Calu3 (cell line): ENCODE measurements at regions not wholly inside any gene's neighbourhood (a gene's known extent, or its start where the extent isn't known, plus 50 kb on each side); places are given as distances from the start of the nearest gene placed in this dataset.

Source experiments
- BruUV-seq: library from RNA; stranded (reverse); fragments of 400-500 nt; replicated peaks from 2 replicates; lab custom pipeline; 2021; lab: Mats Ljungman, UMichigan
- CTCF ChIA-PET: fragments of 300-600 bp; sonication (Branson Sonifier 250); formaldehyde crosslinking; loops from one replicate; lab custom pipeline; 2022; ENCODE audit warnings: antibody characterized with exemption; lab: Charles Lee
- DNase-seq: peaks from one replicate; pipeline ENCODE4 v3.0.0; 2022
- H3K27ac Mint-ChIP-seq: one replicate; pipeline ENCODE4 v1.8.0; 2022; ENCODE audit warnings: mixed read lengths; ENCODE audit not compliant: unreplicated experiment
- H3K27me3 Mint-ChIP-seq: one replicate; pipeline ENCODE4 v1.8.0; 2022; ENCODE audit warnings: mixed read lengths; ENCODE audit not compliant: unreplicated experiment
- H3K36me3 Mint-ChIP-seq: one replicate; pipeline ENCODE4 v1.8.0; 2022; ENCODE audit warnings: mild to moderate bottlenecking, moderate library complexity, mixed read lengths; ENCODE audit not compliant: insufficient read depth, unreplicated experiment
- H3K4me1 Mint-ChIP-seq: one replicate; pipeline ENCODE4 v1.8.0; 2022; ENCODE audit warnings: mild to moderate bottlenecking, low read depth, mixed read lengths; ENCODE audit not compliant: unreplicated experiment
- H3K4me3 Mint-ChIP-seq: one replicate; pipeline ENCODE4 v1.8.0; 2022; ENCODE audit warnings: mild to moderate bottlenecking, low read depth, moderate library complexity, mixed read lengths; ENCODE audit not compliant: unreplicated experiment
- H3K9me3 Mint-ChIP-seq: one replicate; pipeline ENCODE4 v1.8.0; 2022; ENCODE audit warnings: low read depth, mixed read lengths; ENCODE audit not compliant: unreplicated experiment
- intact Hi-C: fragments of 100-400 bp; cut with micrococcal nuclease; formaldehyde crosslinking; loops from one replicate; pipeline ENCODE4 v1.10.0; 2022; ENCODE audit not compliant: unreplicated experiment
- TF ChIP-seq, protein P1 (sequence below): fragments of 200-600 bp; IDR thresholded peaks from one replicate; pipeline ENCODE4 v1.8.0; 2022; ENCODE audit warnings: antibody characterized with exemption; ENCODE audit not compliant: unreplicated experiment

GRCh38 chr2:12335131-12335530 is 381.6 kb upstream of the TRIB2 start:
- peaks cover 9% of the 10 kb centered on the region for H3K9me3 Mint-ChIP-seq
- CTCF ChIA-PET, result interaction anchor here (0.6 kb wide), 1 partner anchor 493 kb away, joined by 4 read pairs; no protein-coding TSS in a partner anchor
- H3K27me3 Mint-ChIP-seq, result peaks cover 4% of the 10 kb centered on the region
- no peak overlapping the region for H3K4me3 Mint-ChIP-seq
- DNase-seq, result no peak
- no peaks in the 10 kb centered on the region for H3K4me1 Mint-ChIP-seq
- intact Hi-C loops, result no loop called here
- no TSS peak for BruUV-seq
- no peak overlapping the region for H3K27ac Mint-ChIP-seq
- no peaks in the 10 kb centered on the region for H3K36me3 Mint-ChIP-seq
- TF ChIP-seq, protein P1, sequence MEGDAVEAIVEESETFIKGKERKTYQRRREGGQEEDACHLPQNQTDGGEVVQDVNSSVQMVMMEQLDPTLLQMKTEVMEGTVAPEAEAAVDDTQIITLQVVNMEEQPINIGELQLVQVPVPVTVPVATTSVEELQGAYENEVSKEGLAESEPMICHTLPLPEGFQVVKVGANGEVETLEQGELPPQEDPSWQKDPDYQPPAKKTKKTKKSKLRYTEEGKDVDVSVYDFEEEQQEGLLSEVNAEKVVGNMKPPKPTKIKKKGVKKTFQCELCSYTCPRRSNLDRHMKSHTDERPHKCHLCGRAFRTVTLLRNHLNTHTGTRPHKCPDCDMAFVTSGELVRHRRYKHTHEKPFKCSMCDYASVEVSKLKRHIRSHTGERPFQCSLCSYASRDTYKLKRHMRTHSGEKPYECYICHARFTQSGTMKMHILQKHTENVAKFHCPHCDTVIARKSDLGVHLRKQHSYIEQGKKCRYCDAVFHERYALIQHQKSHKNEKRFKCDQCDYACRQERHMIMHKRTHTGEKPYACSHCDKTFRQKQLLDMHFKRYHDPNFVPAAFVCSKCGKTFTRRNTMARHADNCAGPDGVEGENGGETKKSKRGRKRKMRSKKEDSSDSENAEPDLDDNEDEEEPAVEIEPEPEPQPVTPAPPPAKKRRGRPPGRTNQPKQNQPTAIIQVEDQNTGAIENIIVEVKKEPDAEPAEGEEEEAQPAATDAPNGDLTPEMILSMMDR, result no peak

- CTCF ChIA-PET, result no interaction called here
- DNase-seq, result no peak
- TF ChIP-seq, protein P1, result no peak
- no peak overlapping the region for H3K27ac Mint-ChIP-seq
- intact Hi-C loops, result no loop called here
- no TSS peak for BruUV-seq
- peaks cover 9% of the 10 kb centered on the region for H3K9me3 Mint-ChIP-seq
- H3K36me3 Mint-ChIP-seq, result no peaks in the 10 kb centered on the region
- H3K4me1 Mint-ChIP-seq, result no peaks in the 10 kb centered on the region
- H3K27me3 Mint-ChIP-seq, result no peaks in the 10 kb centered on the region
- no peak overlapping the region for H3K4me3 Mint-ChIP-seq
Measured at GRCh38 chr2:12335995-12336394, 380.7 kb upstream of the TRIB2 start.

DNA sequence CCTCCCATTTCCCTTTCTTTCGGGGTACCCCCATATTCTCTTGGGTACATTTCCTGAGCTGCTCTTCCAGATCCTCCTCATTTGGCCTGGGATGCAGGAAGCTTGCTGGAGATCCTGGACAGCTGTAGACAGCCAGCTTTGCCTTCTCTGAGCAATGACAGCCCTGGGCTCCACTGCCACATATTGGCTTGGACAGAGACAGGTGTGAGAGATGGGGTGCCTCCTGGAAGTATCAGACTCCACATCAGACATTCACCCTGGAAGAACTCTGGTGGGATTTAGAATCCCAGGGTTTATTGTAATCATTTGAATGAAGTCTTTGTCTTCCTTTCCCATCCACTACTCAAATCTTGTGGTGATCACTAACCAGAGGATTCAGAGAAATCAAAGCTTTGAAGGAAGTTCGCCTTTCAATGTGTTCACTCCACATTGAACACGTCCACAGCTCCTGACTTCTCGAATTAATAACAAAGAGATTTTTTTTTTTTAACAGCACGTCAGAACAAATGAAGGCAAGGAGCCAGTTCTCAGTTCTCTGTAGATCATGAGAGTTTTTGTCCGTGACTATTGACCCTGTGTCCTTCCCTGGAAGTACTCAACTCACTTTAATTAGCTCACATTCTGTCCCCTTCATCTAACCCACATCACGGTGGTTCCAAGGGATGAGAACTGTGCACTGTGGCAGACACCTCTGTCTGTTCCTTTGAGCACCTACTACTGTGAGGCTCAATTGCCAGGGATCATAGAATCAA is 377.6 kb upstream of the TRIB2 start:
- TF ChIP-seq, protein P1, result no peak
- Mint-ChIP-seq H3K36me3 (no peaks in the 10 kb centered on the region), H3K4me1 (no peaks in the 10 kb centered on the region), H3K4me3 (no peak overlapping the region), H3K27me3 (no peaks in the 10 kb centered on the region), H3K9me3 (peaks cover 4% of the 10 kb centered on the region), H3K27ac (no peak overlapping the region)
- no peak for DNase-seq
- CTCF ChIA-PET, result no interaction called here
- intact Hi-C loops, result no loop called here
- BruUV-seq, result no TSS peak

DNA sequence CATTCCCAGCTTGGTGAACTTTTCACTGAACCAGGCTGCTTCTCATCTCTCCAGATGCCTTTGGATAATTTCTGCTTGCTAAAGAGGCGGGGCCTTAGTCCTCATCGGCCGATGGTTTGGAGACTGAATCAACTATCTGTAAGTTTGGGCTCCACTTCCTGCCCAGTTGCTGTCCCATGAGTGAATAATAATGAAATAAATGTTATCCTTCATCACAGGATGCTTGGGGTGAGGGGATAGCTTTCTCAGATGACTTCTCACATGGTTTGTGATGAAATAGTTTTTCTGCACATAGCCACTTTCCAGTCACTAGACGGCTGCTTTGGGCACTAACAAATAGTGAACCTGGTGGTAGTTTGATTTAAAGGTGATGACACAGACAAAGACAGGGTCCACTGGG is 376.6 kb upstream of the TRIB2 start:
- TF ChIP-seq, protein P1, result no peak
- Mint-ChIP-seq H3K4me1 (no peaks in the 10 kb centered on the region), H3K36me3 (no peaks in the 10 kb centered on the region), H3K9me3 (peaks cover 6% of the 10 kb centered on the region), H3K27ac (no peak overlapping the region), H3K27me3 (no peaks in the 10 kb centered on the region), H3K4me3 (no peak overlapping the region)
- DNase-seq, result no peak
- CTCF ChIA-PET, result no interaction called here
- intact Hi-C loops, result no loop called here
- BruUV-seq, result no TSS peak
